Suprapubic skin (tissue), 3 donors: ENCODE measurements at regions not wholly inside any gene's neighbourhood (a gene's known extent, or its start where the extent isn't known, plus 50 kb on each side); places are given as distances from the start of the nearest gene placed in this dataset.

Experiments used
- CTCF ChIP-seq, 2 donors: fragments of 200-600 bp in 1 of 2; fragments of 450-650 bp in 1 of 2; sonication (generic) in 1 of 2; IDR thresholded peaks; one replicate each; pipeline ENCODE4 v1.5.1; 2016 to 2019; ENCODE audit warnings: antibody characterized with exemption in 2 of 2, mild to moderate bottlenecking in 1 of 2, moderate library complexity in 1 of 2
- EP300 ChIP-seq: sonication (generic); formaldehyde crosslinking; IDR thresholded peaks from one replicate; pipeline ENCODE4 v1.6.1; 2017; ENCODE audit warnings: antibody characterized with exemption
- POLR2A ChIP-seq, 2 donors: fragments of 450-650 bp; IDR thresholded peaks; one replicate each; pipeline ENCODE4 v1.6.1; 2017; ENCODE audit warnings: antibody characterized with exemption in 2 of 2, mild to moderate bottlenecking in 2 of 2, moderate library complexity in 2 of 2

GRCh38 chr2:144194326-144195071, 325.4 kb downstream of the ZEB2 start:
- no peak for TF ChIP-seq CTCF (IDR thresholded peaks at IDR 0.05)
- TF ChIP-seq POLR2A (IDR thresholded peaks at IDR 0.05): no peak
- TF ChIP-seq EP300: no peak
